IMR-90 (cell line): ENCODE measurements at regions not wholly inside any gene's neighbourhood (a gene's known extent, or its start where the extent isn't known, plus 50 kb on each side); places are given as distances from the start of the nearest gene placed in this dataset.

Source experiments
- ATAC-seq: fragments of 200-7000 bp; cut with Tn5 transposase; 2 replicates; pipeline ENCODE4 v1.9.1; 2020; ENCODE audit warnings: low read depth, mild to moderate bottlenecking, moderate library complexity
- BruUV-seq: library from RNA; stranded (reverse); fragments of 400-500 nt; replicated peaks from 2 replicates; lab custom pipeline; 2021; lab: Mats Ljungman, UMichigan
- CTCF ChIA-PET: fragments of 300-600 bp; formaldehyde crosslinking; extraction: SDS; loops from one replicate; lab custom pipeline; 2021; ENCODE audit warnings: antibody characterized with exemption; lab: Yijun Ruan, JAX
- POLR2A ChIA-PET: fragments of 300-600 bp; sonication (Branson Sonifier 250); formaldehyde crosslinking; loops from one replicate; lab custom pipeline; 2022; ENCODE audit warnings: antibody characterized with exemption; ENCODE audit not compliant: unreplicated experiment; lab: Charles Lee
- DNase-seq: peaks from one replicate; pipeline ENCODE4 v3.0.0; 2013
- H2AFZ ChIP-seq: replicated peaks from 2 replicates; pipeline ENCODE3; 2013; ENCODE audit warnings: low read length, mild to moderate bottlenecking; ENCODE audit not compliant: poor library complexity
- H2AK5ac ChIP-seq: 2 replicates; pipeline ENCODE4 v1.6.1; 2013; ENCODE audit warnings: low read depth, low read length, inconsistent platforms
- H2AK9ac ChIP-seq: replicated peaks from 2 replicates; pipeline ENCODE3; 2013; ENCODE audit warnings: mild to moderate bottlenecking, low read depth, low read length, moderate library complexity; ENCODE audit not compliant: poor library complexity
- H2BK120ac ChIP-seq: 2 replicates; pipeline ENCODE4 v1.6.1; 2013; ENCODE audit warnings: low read depth, low read length, inconsistent platforms
- H2BK15ac ChIP-seq: 3 replicates; pipeline ENCODE4 v1.6.1; 2013; ENCODE audit warnings: low read depth, low read length, inconsistent platforms
- H2BK20ac ChIP-seq: 2 replicates; pipeline ENCODE4 v1.6.1; 2013; ENCODE audit warnings: low read depth, mild to moderate bottlenecking, inconsistent platforms, low read length, moderate library complexity
- H2BK5ac ChIP-seq: 2 replicates; pipeline ENCODE4 v1.6.1; 2013; ENCODE audit warnings: mild to moderate bottlenecking, low read depth, low read length, inconsistent platforms; ENCODE audit not compliant: poor library complexity, severe bottlenecking
- H3K14ac ChIP-seq: replicated peaks from 2 replicates; pipeline ENCODE4 v1.6.1; 2013; ENCODE audit warnings: low read depth, low read length, inconsistent platforms
- H3K18ac ChIP-seq: 2 replicates; pipeline ENCODE4 v1.6.1; 2013; ENCODE audit warnings: low read depth, low read length, control low read depth
- H3K23ac ChIP-seq: 2 replicates; pipeline ENCODE4 v1.6.1; 2013; ENCODE audit warnings: low read depth, low read length, inconsistent platforms
- H3K27ac ChIP-seq: 2 replicates; pipeline ENCODE4 v1.5.1; 2013; ENCODE audit warnings: mild to moderate bottlenecking, control low read depth, low read length; ENCODE audit not compliant: insufficient read depth
- H3K27me3 ChIP-seq: 2 replicates; pipeline ENCODE4 v1.6.1; 2013; ENCODE audit warnings: low read length; ENCODE audit not compliant: control insufficient read depth, insufficient read depth
- H3K36me3 ChIP-seq: 2 replicates; pipeline ENCODE4 v1.6.1; 2013; ENCODE audit warnings: low read length, mixed read lengths; ENCODE audit not compliant: control insufficient read depth, insufficient read depth
- H3K4ac ChIP-seq: 2 replicates; pipeline ENCODE4 v1.6.1; 2013; ENCODE audit warnings: low read depth, low read length, inconsistent platforms
- H3K4me1 ChIP-seq: 2 replicates; pipeline ENCODE4 v1.6.1; 2013; ENCODE audit warnings: low read length, mixed read lengths; ENCODE audit not compliant: control insufficient read depth, insufficient read depth
- H3K4me2 ChIP-seq: 2 replicates; pipeline ENCODE4 v1.6.1; 2013; ENCODE audit warnings: low read depth, mild to moderate bottlenecking, control low read depth, low read length, moderate library complexity
- H3K4me3 ChIP-seq: 2 replicates; pipeline ENCODE4 v1.5.1; 2013; ENCODE audit warnings: low read depth, mild to moderate bottlenecking, control low read depth, low read length, moderate library complexity; ENCODE audit not compliant: insufficient read depth
- H3K56ac ChIP-seq: 2 replicates; pipeline ENCODE4 v1.6.1; 2013; ENCODE audit warnings: low read length, inconsistent platforms; ENCODE audit not compliant: insufficient read depth; ENCODE audit errors: extremely low read depth
- H3K79me1 ChIP-seq, 2 experiments: 2 replicates each; pipeline ENCODE4 v1.6.1; 2013; ENCODE audit warnings: low read length in 2 of 2, inconsistent platforms in 1 of 2, low read depth in 1 of 2
- H3K9ac ChIP-seq: 2 replicates; pipeline ENCODE4 v1.6.1; 2013; ENCODE audit warnings: low read depth, low read length, control low read depth
- H3K9me1 ChIP-seq: 2 replicates; pipeline ENCODE4 v1.6.1; 2013; ENCODE audit warnings: low read length, inconsistent platforms; ENCODE audit not compliant: insufficient read depth
- H3K9me3 ChIP-seq: 2 replicates; pipeline ENCODE4 v1.6.1; 2013; ENCODE audit warnings: low read length; ENCODE audit not compliant: control insufficient read depth, insufficient read depth
- H4K20me1 ChIP-seq: 2 replicates; pipeline ENCODE4 v1.6.1; 2013; ENCODE audit warnings: low read length, inconsistent platforms; ENCODE audit not compliant: insufficient read depth
- H4K5ac ChIP-seq: 2 replicates; pipeline ENCODE4 v1.6.1; 2013; ENCODE audit warnings: mild to moderate bottlenecking, low read depth, low read length, control low read depth
- H4K8ac ChIP-seq, 2 experiments: 2 replicates each; pipeline ENCODE4 v1.6.1; 2013; ENCODE audit warnings: low read depth in 2 of 2, low read length in 2 of 2, control low read depth in 1 of 2, inconsistent platforms in 1 of 2
- H4K91ac ChIP-seq: 2 replicates; pipeline ENCODE4 v1.6.1; 2013; ENCODE audit warnings: low read depth, low read length, inconsistent platforms; ENCODE audit not compliant: insufficient read depth
- CEBPB ChIP-seq: IDR thresholded peaks from 2 replicates; pipeline ENCODE4 v1.6.1; 2012; ENCODE audit warnings: low read depth, low read length, improper control_type of control experiment
- MXI1 ChIP-seq: IDR thresholded peaks from 2 replicates; pipeline ENCODE4 v1.6.1; 2012; ENCODE audit warnings: low read depth, mild to moderate bottlenecking, low read length, moderate library complexity, borderline replicate concordance
- RAD21 ChIP-seq: IDR thresholded peaks from 2 replicates; pipeline ENCODE4 v1.6.1; 2012; ENCODE audit warnings: low read length, improper control_type of control experiment
- WGBS, 2 experiments: methylation state at CpG; one replicate each; pipeline versions ENCODE4 v1.1.5 to v1.1.7; 2013; ENCODE audit warnings: missing lambda C conversion rate in 2 of 2; ENCODE audit not compliant: insufficient read length in 1 of 2; ENCODE audit errors: extremely low coverage in 2 of 2; 5-methylcytosine and 5-hydroxymethylcytosine counted together
- dilution Hi-C: fragments of 300-500 bp; cut with HindIII; formaldehyde crosslinking; loops from one replicate; pipeline ENCODE4 v1.14.3; 2018; ENCODE audit warnings: low sequenced_read_pairs; ENCODE audit not compliant: unreplicated experiment
- in situ Hi-C: fragments of 300-500 bp; cut with MboI; formaldehyde crosslinking; loops from 3 replicates; pipeline ENCODE4 v1.14.3; 2019; ENCODE audit warnings: low sequenced_read_pairs, inconsistent platforms, mixed read lengths
- intact Hi-C: fragments of 100-400 bp; cut with micrococcal nuclease; formaldehyde crosslinking; loops from 2 replicates; pipeline ENCODE4 v1.10.0; 2022

DNA sequence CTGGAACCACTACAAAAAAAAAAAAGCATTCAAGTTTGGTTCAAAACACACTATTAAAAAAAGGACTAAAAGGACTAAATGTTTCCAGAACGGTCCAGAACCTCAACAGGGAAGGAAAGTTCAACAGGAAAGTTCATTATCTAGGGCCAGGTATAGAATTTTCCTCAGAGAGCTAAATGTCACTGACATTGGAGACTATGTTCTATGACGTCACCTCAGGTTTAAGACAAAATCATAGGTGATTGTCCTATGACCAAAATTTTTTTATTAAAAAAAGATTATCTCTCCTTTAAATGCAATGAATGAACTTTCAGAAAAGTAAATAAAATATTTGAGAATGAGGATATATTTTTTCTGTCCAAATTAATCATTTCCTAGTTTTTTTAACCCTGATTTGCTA lies 746.7 kb upstream of the USP15 start:
- Histone ChIP-seq H2BK15ac (no peak overlapping the region), H3K36me3 (no peaks in the 10 kb centered on the region), H4K8ac (no peak overlapping the region), H3K4me1 (no peaks in the 10 kb centered on the region), H4K5ac (no peak overlapping the region), H3K56ac (no peak overlapping the region), H3K27ac (no peak overlapping the region), H3K14ac (no peak overlapping the region), H4K91ac (no peak overlapping the region), H2AK9ac (no peak overlapping the region), H3K23ac (no peak overlapping the region), H3K27me3 (no peaks in the 10 kb centered on the region), H3K4me2 (no peak overlapping the region), H3K4me3 (no peak overlapping the region), H3K18ac (no peak overlapping the region), H2AK5ac (no peak overlapping the region), H3K9ac (no peak overlapping the region), H2AFZ (no peak overlapping the region), H2BK120ac (no peak overlapping the region), H3K4ac (no peak overlapping the region), H3K9me1 (no peaks in the 10 kb centered on the region), H2BK20ac (no peak overlapping the region), H3K9me3 (peaks cover 2% of the 10 kb centered on the region), H3K79me1 (no peaks in the 10 kb centered on the region), H2BK5ac (no peak overlapping the region), H4K20me1 (no peaks in the 10 kb centered on the region)
- intact Hi-C loops (no loop called here), in situ Hi-C loops (no loop called here), dilution Hi-C loops (no loop called here)
- ChIA-PET POLR2A (no interaction called here), CTCF (interaction anchor here (0.7 kb wide), 1 partner anchor 11 kb away, joined by 3 read pairs; no protein-coding TSS in a partner anchor)
- ATAC-seq, result no peak
- BruUV-seq, result no TSS peak
- no CpG with 5 or more reads among the region's 2 CpGs for WGBS, 2 experiments
- TF ChIP-seq CEBPB (no peak), MXI1 (no peak), RAD21 (no peak)
- DNase-seq, result no peak
